ENCODE measurements at regions not wholly inside any gene's neighbourhood (a gene's known extent, or its start where the extent isn't known, plus 50 kb on each side); places are given as distances from the start of the nearest gene placed in this dataset.
"Not testable (repeated sequence)": the region's sequence is repeated elsewhere in the genome, so short reads cannot be mapped to it uniquely, and the experiment has no call there.

DNA sequence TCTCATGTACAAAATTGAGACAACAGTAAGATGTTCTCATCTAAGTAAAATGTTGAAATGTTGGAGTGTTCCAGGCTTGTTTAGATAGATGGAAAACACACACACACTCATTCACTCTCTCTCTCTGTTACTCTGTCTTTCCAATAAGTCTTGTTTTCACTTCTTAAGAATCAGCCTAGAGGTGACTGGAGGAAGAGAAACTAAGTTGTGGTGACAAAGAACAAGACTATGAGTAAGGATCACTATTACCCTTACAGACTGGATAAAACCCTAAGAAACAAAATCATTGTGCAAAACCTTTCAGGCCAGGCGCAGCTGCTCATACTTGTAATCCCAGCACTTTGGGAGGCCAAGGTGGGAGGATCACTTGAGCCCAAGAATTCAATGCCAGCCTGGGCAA lies 107.5 kb downstream of the FAM72B start:
- POLR2A ChIA-PET; DNase-seq (ENCODE audit: extremely low spot score); CTCF ChIA-PET: not testable (repeated sequence)

DNA sequence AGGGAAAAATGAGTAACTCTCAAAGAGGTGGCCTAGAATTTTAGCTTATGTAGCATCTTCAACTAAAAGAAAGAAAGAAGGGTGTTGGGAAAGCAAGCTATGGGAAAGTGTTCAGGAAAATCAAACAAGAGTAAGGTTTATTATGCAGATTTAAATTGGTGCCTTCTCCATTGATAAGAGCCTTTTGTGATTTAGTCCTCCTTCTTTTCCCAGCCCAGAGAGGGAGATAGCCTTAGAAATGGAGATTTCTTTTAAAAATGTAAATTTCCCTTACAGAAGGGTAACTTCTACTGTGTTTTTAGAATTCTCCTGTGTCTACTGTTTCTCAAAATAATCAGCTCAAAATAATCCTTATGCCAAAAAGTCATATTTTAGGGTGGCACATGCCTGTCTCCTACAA lies 104.5 kb downstream of the FAM72B start:
- DNase-seq (ENCODE audit: extremely low spot score); POLR2A ChIA-PET; CTCF ChIA-PET: not testable (repeated sequence)

DNA sequence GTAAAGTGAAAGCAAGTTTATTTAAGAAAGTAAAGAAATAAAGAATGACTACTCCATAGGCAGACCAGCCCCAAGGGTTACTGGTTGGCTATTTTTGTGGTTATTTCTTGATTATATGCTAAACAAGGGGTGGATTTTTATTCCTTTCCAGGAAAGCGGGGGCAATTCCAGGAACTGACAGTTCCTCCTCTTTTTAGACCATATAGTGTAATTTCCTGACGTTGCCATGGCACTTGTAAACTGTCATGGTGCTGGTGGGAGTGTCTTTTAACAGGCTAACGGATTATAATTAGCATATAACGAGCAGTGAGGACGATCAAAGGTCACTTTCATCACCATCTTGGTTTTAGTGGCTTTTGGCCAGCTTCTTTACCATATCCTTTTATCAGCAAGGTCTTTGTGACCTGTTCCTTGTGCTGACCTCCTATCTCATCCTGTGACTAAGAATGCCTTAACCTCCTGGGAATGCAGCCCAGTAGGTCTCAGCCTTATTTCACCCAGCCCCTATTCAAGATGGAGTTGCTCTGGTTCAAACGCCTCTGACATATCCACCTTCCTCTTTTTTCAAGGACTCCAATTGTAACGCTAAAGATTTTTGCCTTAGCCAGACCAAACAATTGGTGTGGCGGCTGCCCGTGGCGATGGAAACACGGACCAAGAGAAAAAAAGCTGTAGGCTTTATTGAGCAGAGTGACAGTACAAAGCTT lies 103.8 kb downstream of the FAM72B start:
- POLR2A ChIA-PET; CTCF ChIA-PET; DNase-seq (ENCODE audit: extremely low spot score): not testable (repeated sequence)

DNA sequence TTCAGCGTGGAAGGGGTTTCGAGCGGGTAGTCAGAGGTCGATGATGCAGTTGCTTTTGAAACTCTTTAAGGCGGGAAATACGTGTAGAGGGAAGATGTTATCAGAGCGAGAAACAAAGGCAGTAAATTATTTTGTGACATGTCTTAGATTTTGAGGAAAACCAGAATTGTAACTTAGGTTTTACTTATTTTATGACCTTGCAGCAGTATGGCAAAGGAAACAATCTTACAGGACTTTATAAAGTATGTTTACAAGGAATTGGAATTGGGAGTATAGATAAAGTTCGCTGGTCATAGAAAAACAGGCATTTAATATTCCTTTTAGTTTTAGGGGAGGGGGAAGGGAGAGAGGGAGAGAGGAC lies 103.3 kb downstream of the FAM72B start:
- POLR2A ChIA-PET; DNase-seq (ENCODE audit: extremely low spot score); CTCF ChIA-PET: not testable (repeated sequence)

DNA sequence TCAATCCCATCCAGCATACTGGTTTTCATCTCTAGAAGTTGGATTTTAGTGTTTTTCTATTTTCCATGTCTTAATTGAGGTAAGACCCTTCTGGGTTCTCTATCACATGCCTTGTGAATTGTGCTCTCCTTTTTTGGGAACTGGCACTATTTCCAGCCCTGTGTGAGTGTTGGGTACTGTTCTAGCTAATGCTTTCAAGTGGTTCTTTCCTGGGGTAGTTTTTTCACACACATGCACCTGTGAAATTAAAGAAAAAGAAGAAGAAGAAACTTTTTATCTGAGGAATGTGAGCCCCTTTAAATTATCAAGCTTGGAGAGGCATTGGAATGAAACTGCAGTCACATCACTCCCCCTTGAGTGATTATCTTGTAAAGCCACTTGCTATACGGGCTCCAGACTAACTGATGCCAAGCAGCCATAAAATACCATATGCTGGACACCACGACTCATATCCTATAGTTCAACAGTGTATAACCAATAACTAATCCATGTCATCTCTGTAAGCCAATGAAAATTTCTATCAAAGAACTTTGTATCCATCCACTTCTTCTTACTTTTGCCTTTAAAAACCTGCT lies 102.4 kb downstream of the FAM72B start:
- DNase-seq (ENCODE audit: extremely low spot score); POLR2A ChIA-PET; CTCF ChIA-PET: not testable (repeated sequence)

DNA sequence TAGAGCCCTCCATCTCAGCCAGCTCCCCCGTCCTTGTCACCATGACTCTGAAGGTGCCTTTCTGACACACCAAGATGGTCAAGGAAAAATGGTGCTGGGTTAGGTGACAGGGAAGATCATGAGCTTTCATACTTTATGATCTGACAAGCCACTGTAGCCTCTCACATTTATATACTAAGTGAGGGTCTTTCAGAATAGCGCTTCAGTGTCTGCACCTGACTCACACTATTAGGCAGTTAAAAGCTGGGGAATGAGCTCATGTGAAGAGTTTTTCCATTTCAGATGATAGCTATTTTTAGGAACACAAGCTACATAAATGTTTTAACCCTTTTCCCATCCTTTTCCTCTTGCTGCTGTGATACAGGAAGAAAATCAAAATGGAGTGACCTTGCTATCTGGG lies 101.1 kb downstream of the FAM72B start:
- POLR2A ChIA-PET; DNase-seq (ENCODE audit: extremely low spot score); CTCF ChIA-PET: not testable (repeated sequence)

DNA sequence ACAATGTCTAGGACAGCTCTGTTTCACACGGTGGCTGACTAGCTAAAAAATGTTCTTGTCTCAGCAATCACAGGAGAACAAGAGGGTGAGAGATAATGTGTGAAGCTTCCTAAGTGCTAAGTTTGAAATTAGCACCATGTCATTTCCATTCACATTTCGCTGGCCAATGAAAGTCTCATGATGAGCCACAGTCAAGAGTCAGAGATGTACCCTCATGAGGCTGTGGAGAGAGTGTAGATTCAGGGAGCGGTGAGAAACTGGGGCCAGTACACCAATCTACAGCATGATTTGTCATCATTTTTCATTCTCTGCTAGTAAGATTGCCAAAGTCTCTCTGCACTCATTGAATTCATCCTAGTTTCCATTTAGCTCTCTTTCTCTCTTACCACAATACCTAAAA lies 97.9 kb downstream of the FAM72B start:
- POLR2A ChIA-PET; CTCF ChIA-PET; DNase-seq (ENCODE audit: extremely low spot score): not testable (repeated sequence)

DNA sequence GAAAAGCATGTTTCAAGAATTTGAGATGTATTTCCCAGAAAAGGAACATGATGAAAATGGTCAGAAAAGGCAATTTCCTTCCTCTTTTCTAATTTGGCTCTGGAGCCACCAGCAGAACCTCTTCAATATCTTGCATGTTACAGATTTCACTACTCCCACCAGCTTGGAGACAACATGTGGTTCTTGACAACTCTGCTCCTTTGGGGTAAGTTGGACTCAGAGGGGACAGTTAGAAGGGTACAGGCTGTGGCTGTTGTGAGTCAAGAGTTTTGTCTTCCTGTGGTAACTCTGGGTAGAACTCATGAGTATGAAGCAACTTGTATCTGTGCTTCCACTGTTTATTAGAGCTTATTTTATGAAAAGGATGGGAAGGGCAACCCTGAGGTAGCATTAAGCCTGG lies 96.9 kb downstream of the FAM72B start:
- CTCF ChIA-PET; DNase-seq (ENCODE audit: extremely low spot score); POLR2A ChIA-PET: not testable (repeated sequence)

DNA sequence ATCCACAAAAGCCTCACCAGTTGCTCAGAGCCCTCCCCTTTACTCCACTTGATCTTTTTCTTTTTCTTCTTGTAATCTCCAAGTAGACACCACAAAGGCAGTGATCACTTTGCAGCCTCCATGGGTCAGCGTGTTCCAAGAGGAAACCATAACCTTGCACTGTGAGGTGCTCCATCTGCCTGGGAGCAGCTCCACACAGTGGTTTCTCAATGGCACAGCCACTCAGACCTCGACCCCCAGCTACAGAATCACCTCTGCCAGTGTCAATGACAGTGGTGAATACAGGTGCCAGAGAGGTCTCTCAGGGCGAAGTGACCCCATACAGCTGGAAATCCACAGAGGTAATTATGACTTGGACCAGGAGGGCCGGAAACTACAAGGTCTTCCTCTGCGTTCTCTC lies 95.6 kb downstream of the FAM72B start:
- CTCF ChIA-PET, result not testable (repeated sequence)

DNA sequence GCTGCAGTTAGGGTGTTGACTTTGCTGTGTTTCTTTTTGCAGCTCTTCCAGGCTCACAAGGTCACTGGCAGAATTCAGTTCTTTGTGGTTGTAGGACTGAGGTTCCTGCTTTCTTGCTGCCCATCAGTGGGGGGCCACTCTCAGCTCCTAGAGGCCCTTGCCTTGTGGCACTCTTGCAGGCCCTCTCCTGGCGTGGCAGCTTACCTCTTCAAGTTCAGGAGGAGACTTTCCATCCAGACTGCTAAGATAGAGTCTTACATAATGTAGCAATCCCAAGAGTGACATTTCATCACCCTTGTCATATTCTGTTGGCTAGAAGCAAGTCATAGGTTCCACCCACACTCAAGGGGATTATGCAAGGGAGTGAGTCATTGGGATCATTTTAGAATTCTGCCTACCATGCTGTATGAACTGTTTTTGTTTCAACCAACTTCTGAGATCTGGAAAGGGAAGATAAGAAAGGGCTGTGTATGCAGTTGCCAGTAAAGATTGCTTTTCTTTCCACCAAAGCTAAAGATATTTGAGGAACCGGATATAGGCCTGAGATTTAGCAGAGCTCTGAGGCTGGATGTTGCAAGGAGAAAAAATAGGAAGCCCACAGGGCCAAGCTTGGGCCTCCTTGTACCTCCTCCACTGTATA lies 91.7 kb downstream of the FAM72B start:
- CTCF ChIA-PET; DNase-seq (ENCODE audit: extremely low spot score); POLR2A ChIA-PET: not testable (repeated sequence)

More for the DNA sequence above, 95.6 kb downstream of the FAM72B start:
- DNase-seq (ENCODE audit: extremely low spot score); POLR2A ChIA-PET: not testable (repeated sequence)

DNA sequence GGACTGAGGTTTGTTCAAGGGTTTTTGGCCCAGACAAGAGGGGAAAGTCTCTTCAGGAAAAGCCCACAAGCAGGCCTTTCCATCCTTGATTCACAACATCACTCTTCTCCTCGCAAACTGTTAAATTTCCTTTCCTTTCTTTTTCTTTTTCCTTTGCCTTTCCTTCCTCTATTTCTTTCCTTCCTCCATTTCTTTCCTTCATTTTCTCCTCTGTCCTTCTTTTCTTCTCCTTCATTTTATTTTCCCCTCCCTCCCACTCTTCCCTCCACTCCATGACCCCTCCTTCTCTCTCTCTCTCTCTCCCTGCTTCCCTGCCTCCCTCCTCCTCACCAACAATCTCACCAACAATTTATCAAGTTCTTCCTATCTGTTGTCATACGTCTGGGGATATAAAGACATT lies 89.1 kb downstream of the FAM72B start:
- CTCF ChIA-PET; DNase-seq (ENCODE audit: extremely low spot score); POLR2A ChIA-PET: not testable (repeated sequence)

DNA sequence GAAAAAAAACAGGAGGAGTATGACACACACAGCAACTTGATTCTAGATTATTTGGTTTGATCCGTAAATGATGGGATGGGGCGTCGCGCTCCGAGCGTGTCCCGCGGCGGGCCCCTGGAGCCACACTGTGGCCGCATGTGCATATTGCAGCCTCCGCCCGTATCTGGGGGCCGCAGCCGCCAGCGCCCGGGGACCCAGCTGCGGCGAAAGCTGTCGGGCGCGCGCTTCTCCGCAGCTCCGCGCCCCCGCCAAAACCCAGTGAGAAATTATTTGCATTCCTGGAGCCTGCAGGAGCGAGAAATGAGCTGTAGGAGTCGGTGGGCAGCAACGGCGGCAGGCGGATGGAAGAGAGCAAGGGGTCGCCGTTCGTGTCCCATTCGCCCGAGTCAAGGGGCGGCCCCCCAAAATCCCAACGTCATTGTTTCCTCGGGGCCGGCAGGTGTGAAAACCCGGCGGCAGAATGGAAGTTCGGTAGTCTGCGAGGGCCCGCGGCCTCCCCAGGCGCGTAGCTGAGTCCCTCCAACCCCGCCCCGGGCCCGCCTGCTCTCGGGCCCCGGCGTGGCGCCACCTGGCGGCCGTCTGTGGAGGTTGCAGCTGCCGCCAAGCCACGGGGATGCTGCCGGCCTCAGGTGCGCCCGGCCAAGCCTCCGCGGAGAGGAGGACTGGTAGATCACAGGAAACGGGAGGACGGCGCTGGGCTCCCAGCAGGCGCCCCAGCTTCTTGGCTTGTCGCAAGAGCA lies 86.8 kb downstream of the FAM72B start:
- CTCF ChIA-PET; DNase-seq (ENCODE audit: extremely low spot score); POLR2A ChIA-PET: not testable (repeated sequence)

DNA sequence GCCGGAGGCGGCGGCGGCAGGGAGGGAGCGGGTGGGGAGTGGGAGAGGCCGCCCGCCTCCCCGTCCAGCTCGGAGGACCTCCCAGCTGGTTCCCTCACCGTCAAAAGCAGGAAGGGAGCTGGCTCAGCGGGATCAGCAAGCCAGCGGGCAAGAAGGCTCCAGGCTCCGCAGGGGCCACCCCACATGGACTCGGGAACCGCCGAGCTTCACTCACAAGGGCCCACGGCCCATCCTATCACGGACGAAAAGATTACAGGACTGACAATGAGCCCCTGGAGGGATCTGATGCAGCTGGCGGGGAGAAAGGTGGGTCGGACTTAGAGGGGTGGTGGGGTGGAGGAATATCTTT lies 86.3 kb downstream of the FAM72B start:
- POLR2A ChIA-PET; DNase-seq (ENCODE audit: extremely low spot score): not testable (repeated sequence)

DNA sequence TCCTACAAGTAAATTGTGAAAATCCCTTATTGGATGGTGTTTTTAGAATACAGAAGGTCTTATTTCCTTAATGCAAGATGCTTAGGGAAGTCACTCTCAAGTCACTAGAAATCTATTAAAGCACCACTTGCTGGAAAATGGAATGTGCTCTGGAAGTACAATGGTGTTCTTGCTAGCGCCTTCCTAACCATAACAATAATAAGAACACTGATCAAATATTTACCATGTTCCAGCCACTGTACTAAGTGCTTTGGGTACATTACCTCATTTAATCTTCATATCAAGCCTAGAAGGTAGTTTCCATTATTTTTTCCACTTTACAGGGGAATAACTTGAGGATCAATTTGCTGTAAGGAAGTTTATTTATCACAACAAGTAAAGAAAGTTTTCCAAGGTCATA lies 75.1 kb downstream of the FAM72B start:
- POLR2A ChIA-PET; DNase-seq (ENCODE audit: extremely low spot score); CTCF ChIA-PET: not testable (repeated sequence)

More for the DNA sequence above, 86.3 kb downstream of the FAM72B start:
- CTCF ChIA-PET, result not testable (repeated sequence)

DNA sequence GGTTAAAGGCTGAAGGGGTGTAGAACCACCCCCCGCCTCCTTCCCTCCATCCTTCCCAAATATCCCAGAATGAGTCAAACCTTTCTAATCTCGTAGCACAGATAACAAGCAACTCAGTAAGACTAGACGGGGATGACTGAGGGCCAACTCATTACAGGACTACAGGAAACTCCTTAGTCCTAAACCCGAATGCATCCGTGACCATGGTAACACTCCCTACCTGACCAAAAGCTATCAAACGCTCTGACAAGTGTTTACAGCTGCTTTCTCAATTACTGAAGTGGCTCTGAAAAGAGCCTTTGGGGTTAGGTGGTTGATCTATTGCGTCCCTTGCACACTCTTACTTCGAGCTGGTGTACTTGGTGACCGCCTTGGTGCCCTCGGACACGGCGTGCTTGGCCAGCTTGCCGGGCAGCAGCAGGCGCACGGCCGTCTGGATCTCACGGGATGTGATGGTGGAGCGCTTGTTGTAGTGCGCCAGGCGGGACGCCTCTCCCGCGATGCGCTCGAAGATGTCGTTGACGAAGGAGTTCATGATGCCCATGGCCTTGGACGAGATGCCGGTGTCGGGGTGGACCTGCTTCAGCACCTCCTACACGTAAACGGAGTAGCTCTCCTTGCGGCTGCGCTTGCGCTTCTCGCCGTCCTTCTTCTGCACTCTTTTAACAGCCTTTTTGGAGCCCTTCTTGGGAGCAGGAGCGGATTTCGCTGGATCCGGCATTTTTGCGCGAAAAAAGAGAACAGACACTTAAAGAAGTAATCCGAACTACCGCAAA lies 67.4 kb downstream of the FAM72B start:
- POLR2A ChIA-PET; CTCF ChIA-PET; DNase-seq (ENCODE audit: extremely low spot score): not testable (repeated sequence)

DNA sequence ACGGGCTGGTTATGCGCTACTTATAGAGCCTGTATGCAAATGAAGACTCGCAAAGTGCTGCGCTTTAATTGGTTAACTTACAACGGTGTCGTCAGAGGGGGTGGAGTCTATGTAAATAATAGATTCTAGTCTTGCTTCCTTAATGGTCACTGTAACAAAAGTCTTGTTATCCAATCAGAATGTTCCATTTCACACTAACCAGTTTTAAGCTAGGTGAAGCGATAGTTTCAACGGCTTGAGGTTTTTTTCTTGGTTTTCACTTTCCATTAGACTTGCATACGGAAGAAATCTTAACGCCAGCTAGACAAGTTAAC lies 66.9 kb downstream of the FAM72B start:
- CTCF ChIA-PET; DNase-seq (ENCODE audit: extremely low spot score); POLR2A ChIA-PET: not testable (repeated sequence)

DNA sequence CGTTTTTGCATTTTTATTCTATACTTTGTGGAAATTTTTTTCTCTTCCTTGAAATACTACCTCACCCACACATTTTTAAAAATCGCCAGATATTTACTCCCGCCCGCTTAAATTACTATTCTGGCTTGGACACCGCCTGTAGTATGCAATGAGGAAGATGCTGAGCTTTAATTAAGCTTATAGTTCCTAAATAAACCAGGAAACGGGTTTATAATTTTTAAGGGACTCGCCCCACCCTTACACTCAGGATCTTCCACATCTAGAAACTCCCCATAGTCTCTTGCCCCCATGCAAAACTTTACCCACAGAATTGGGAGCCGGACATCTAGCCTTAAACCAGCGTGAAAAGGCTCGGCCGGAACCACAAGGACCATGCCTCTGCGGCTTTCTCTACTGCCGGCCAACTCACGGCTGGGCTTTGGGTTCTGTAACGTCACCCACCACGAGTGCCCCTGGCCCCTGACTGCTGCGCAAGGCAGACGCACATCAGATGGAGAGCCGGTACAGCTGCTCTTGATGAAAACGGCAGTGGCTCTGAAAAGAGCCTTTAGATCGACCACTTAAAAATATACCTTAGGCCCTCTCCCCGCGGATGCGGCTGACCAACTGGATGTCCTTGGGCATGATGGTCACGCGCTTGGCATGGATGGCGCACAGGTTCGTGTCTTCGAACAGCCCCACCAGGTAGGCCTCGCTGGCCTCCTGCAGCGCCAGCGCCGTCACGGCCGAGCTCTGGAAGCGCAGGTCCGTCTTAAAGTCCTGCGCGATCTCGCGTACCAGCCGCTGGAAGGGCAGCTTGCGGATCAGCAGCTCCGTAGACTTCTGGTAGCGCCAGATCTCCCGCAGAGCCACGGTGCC lies 66.3 kb downstream of the FAM72B start:
- CTCF ChIA-PET; DNase-seq (ENCODE audit: extremely low spot score); POLR2A ChIA-PET: not testable (repeated sequence)

All from HEK293T (cell line).